Fibroblast of the aortic adventitia (primary cell): ENCODE measurements at regions not wholly inside any gene's neighbourhood (a gene's known extent, or its start where the extent isn't known, plus 50 kb on each side); places are given as distances from the start of the nearest gene placed in this dataset.

Source experiments
- DNase-seq: peaks from one replicate; pipeline ENCODE4 v3.0.0-alpha.2; 2010; ENCODE audit warnings: low read depth
- H3K4me3 ChIP-seq: 2 replicates; pipeline ENCODE4 v1.5.1; 2011; ENCODE audit warnings: low read depth, mild to moderate bottlenecking, control low read depth, low read length, moderate library complexity
- CTCF ChIP-seq: IDR thresholded peaks from 2 replicates; pipeline ENCODE4 v1.5.1; 2011; ENCODE audit warnings: mild to moderate bottlenecking, low read length, control low read depth, inconsistent platforms; ENCODE audit not compliant: insufficient read depth

GRCh38 chr6:23323897-23324296, 754.5 kb downstream of the HDGFL1 start:
- no peak for DNase-seq
- H3K4me3 ChIP-seq = no peak overlapping the region
- no peak for TF ChIP-seq CTCF

- H3K4me3 ChIP-seq = no peak overlapping the region
- TF ChIP-seq CTCF = no peak
- no peak for DNase-seq
Measured at GRCh38 chr6:23325065-23325464, 755.7 kb downstream of the HDGFL1 start.

GRCh38 chr6:23327621-23328020, 758.3 kb downstream of the HDGFL1 start:
- no peak for TF ChIP-seq CTCF
- DNase-seq = no peak
- no peak overlapping the region for H3K4me3 ChIP-seq

- TF ChIP-seq CTCF = no peak
- no peak overlapping the region for H3K4me3 ChIP-seq
- no peak for DNase-seq
Measured at GRCh38 chr6:23329086-23329485, 759.7 kb downstream of the HDGFL1 start.

GRCh38 chr6:23330632-23331031, 761.3 kb downstream of the HDGFL1 start:
- no peak for TF ChIP-seq CTCF
- no peak overlapping the region for H3K4me3 ChIP-seq
- DNase-seq = no peak

GRCh38 chr6:23334360-23334759, 765.0 kb downstream of the HDGFL1 start:
- TF ChIP-seq CTCF = no peak
- no peak overlapping the region for H3K4me3 ChIP-seq
- DNase-seq = no peak

GRCh38 chr6:23335894-23336293, 766.5 kb downstream of the HDGFL1 start:
- H3K4me3 ChIP-seq = no peak overlapping the region
- no peak for DNase-seq
- no peak for TF ChIP-seq CTCF
